Nephron (organoid): ENCODE measurements at regions not wholly inside any gene's neighbourhood (a gene's known extent, or its start where the extent isn't known, plus 50 kb on each side); places are given as distances from the start of the nearest gene placed in this dataset.

Source experiments
- H3K27ac Mint-ChIP-seq, 3 experiments: 2 replicates each; pipeline ENCODE4 v1.8.0; 2020; ENCODE audit warnings: mixed read lengths in 3 of 3, mild to moderate bottlenecking in 2 of 3, moderate library complexity in 1 of 3
- H3K27me3 Mint-ChIP-seq: 2 replicates; pipeline ENCODE4 v1.8.0; 2021; ENCODE audit warnings: low read depth, mild to moderate bottlenecking, moderate library complexity, mixed read lengths
- H3K36me3 Mint-ChIP-seq: 2 replicates; pipeline ENCODE4 v1.8.0; 2020; ENCODE audit warnings: low read depth, mixed read lengths
- H3K4me1 Mint-ChIP-seq: 2 replicates; pipeline ENCODE4 v1.8.0; 2020; ENCODE audit warnings: mixed read lengths
- H3K4me3 Mint-ChIP-seq, 3 experiments: 2 replicates each; pipeline ENCODE4 v1.8.0; 2020; ENCODE audit warnings: mild to moderate bottlenecking in 3 of 3, mixed read lengths in 3 of 3, moderate library complexity in 2 of 3
- H3K9me3 Mint-ChIP-seq: 2 replicates; pipeline ENCODE4 v1.8.0; 2020; ENCODE audit warnings: mixed read lengths
- CTCF ChIP-seq, 3 experiments: fragments of 200-600 bp; sonication (generic); IDR thresholded peaks; one replicate each; pipeline ENCODE4 v1.5.0; 2021; ENCODE audit warnings: antibody characterized with exemption in 3 of 3; ENCODE audit not compliant: unreplicated experiment in 3 of 3

GRCh38 chr15:62622775-62623174 lies 419.8 kb upstream of the TPM1 start:
- no peak for TF ChIP-seq CTCF (IDR thresholded peaks at IDR 0.05; ENCODE audit: unreplicated experiment in 3 of 3)
- Mint-ChIP-seq H3K4me3 (no peak overlapping the region), H3K4me1 (peaks cover 57% of the 10 kb centered on the region), H3K27ac (peak overlapping the region in 2 of 3 experiments; percentile 3 to 5), H3K27me3 (no peaks in the 10 kb centered on the region), H3K36me3 (no peaks in the 10 kb centered on the region), H3K9me3 (no peaks in the 10 kb centered on the region)

GRCh38 chr15:62624547-62625378 lies 417.8 kb upstream of the TPM1 start:
- Mint-ChIP-seq H3K27me3 (no peaks in the 10 kb centered on the region), H3K4me1 (peaks cover 38% of the 10 kb centered on the region), H3K36me3 (no peaks in the 10 kb centered on the region), H3K9me3 (no peaks in the 10 kb centered on the region), H3K4me3 (peak overlapping the region in 1 of 3 experiments; percentile 11), H3K27ac (peak overlapping the region; percentile 71 to 78 (median 73))
- no peak for TF ChIP-seq CTCF (IDR thresholded peaks at IDR 0.05; ENCODE audit: unreplicated experiment in 3 of 3)

- H3K27me3 Mint-ChIP-seq = no peaks in the 10 kb centered on the region
Observed at GRCh38 chr15:62625429-62626033, 417.0 kb upstream of the TPM1 start.

GRCh38 chr15:62626903-62627302 lies 415.6 kb upstream of the TPM1 start:
- no peaks in the 10 kb centered on the region for H3K9me3 Mint-ChIP-seq
- H3K27ac Mint-ChIP-seq = no peak overlapping the region
- no peak for TF ChIP-seq CTCF (IDR thresholded peaks at IDR 0.05; ENCODE audit: unreplicated experiment in 3 of 3)
- no peaks in the 10 kb centered on the region for H3K36me3 Mint-ChIP-seq
- peaks cover 47% of the 10 kb centered on the region for H3K4me1 Mint-ChIP-seq
- H3K4me3 Mint-ChIP-seq = no peak overlapping the region
- no peaks in the 10 kb centered on the region for H3K27me3 Mint-ChIP-seq

More at GRCh38 chr15:62625429-62626033, 417.0 kb upstream of the TPM1 start:
- Mint-ChIP-seq H3K4me1 (peaks cover 46% of the 10 kb centered on the region), H3K9me3 (no peaks in the 10 kb centered on the region), H3K27ac (peak overlapping the region; percentile 71 to 78 (median 73)), H3K4me3 (no peak overlapping the region), H3K36me3 (no peaks in the 10 kb centered on the region)
- TF ChIP-seq CTCF (IDR thresholded peaks at IDR 0.05; ENCODE audit: unreplicated experiment in 3 of 3) = no peak

GRCh38 chr15:62631076-62631724 lies 411.3 kb upstream of the TPM1 start:
- peak overlapping the region in 2 of 3 experiments; percentile 54 to 76 for H3K27ac Mint-ChIP-seq
- peaks cover 26% of the 10 kb centered on the region for H3K4me1 Mint-ChIP-seq
- H3K4me3 Mint-ChIP-seq = no peak overlapping the region
- TF ChIP-seq CTCF (IDR thresholded peaks at IDR 0.05; ENCODE audit: unreplicated experiment in 3 of 3) = no peak
- no peaks in the 10 kb centered on the region for H3K9me3 Mint-ChIP-seq
- no peaks in the 10 kb centered on the region for H3K36me3 Mint-ChIP-seq
- no peaks in the 10 kb centered on the region for H3K27me3 Mint-ChIP-seq
